ENCODE measurements at regions not wholly inside any gene's neighbourhood (a gene's known extent, or its start where the extent isn't known, plus 50 kb on each side); places are given as distances from the start of the nearest gene placed in this dataset.
A peak's percentile ranks its signal among the peaks of the same experiment; 100 is the strongest.
"Not testable (repeated sequence)": the region's sequence is repeated elsewhere in the genome, so short reads cannot be mapped to it uniquely, and the experiment has no call there.

- Histone ChIP-seq H3K9ac (ENCODE audit: low read length) (no peak overlapping the region), H2BK120ac (ENCODE audit: low read depth, low read length) (no peak overlapping the region), H2BK15ac (replicated peaks; ENCODE audit: low read depth) (no peak overlapping the region), H3K79me2 (ENCODE audit: control insufficient read depth, insufficient read depth, low read length) (no peaks in the 10 kb centered on the region), H2AK5ac (ENCODE audit: low read length) (no peak overlapping the region), H3K4me1 (ENCODE audit: control insufficient read depth, low read depth, low read length) (peaks cover 2% of the 10 kb centered on the region), H2BK5ac (ENCODE audit: low read length) (no peak overlapping the region), H4K8ac (ENCODE audit: low read depth, low read length) (no peak overlapping the region), H3K36me3 (ENCODE audit: control insufficient read depth, insufficient read depth, low read length) (no peaks in the 10 kb centered on the region), H3K18ac (ENCODE audit: low read length) (no peak overlapping the region), H3K23ac (ENCODE audit: low read length) (no peak overlapping the region), H3K27me3 (ENCODE audit: insufficient read depth, low read length, poor library complexity) (no peaks in the 10 kb centered on the region), H3K4ac (ENCODE audit: low read depth, low read length) (no peak overlapping the region), H3K27ac (ENCODE audit: low read depth, low read length) (no peak overlapping the region), H3K56ac (ENCODE audit: low read length) (no peak overlapping the region), H4K5ac (ENCODE audit: low read length) (no peak overlapping the region), H3K4me2 (ENCODE audit: low read length) (no peak overlapping the region), H3K4me3 (ENCODE audit: low read length) (no peak overlapping the region), H3K79me1 (ENCODE audit: low read length) (no peaks in the 10 kb centered on the region)
- WGBS (ENCODE audit: extremely low coverage, insufficient coverage, low lambda C conversion rate) = no CpG with 5 or more reads among the region's 3 CpGs
- DNase-seq = peak; percentile 76
Observed at GRCh38 chr18:10249270-10249669, 205.2 kb upstream of the APCDD1 start.

- no CpG with 5 or more reads among the region's 1 CpG for WGBS (ENCODE audit: extremely low coverage, insufficient coverage, low lambda C conversion rate)
Observed at GRCh38 chr18:10249801-10250200, 204.6 kb upstream of the APCDD1 start.

GRCh38 chr18:10252494-10252893 is 201.9 kb upstream of the APCDD1 start:
- H3K4me2 ChIP-seq (ENCODE audit: low read length) = no peak overlapping the region
- H3K27ac ChIP-seq (ENCODE audit: low read depth, low read length) = no peak overlapping the region
- H4K8ac ChIP-seq (ENCODE audit: low read depth, low read length) = no peak overlapping the region
- H2BK15ac ChIP-seq (replicated peaks; ENCODE audit: low read depth) = no peak overlapping the region
- no peak overlapping the region for H2BK120ac ChIP-seq (ENCODE audit: low read depth, low read length)
- no peak overlapping the region for H2AK5ac ChIP-seq (ENCODE audit: low read length)
- H3K79me1 ChIP-seq (ENCODE audit: low read length) = no peaks in the 10 kb centered on the region
- H3K4me1 ChIP-seq (ENCODE audit: control insufficient read depth, low read depth, low read length) = peaks cover 2% of the 10 kb centered on the region
- no peaks in the 10 kb centered on the region for H3K36me3 ChIP-seq (ENCODE audit: control insufficient read depth, insufficient read depth, low read length)
- H3K18ac ChIP-seq (ENCODE audit: low read length) = no peak overlapping the region
- H2BK5ac ChIP-seq (ENCODE audit: low read length) = no peak overlapping the region
- no peak for DNase-seq
- no peak overlapping the region for H3K56ac ChIP-seq (ENCODE audit: low read length)
- no peak overlapping the region for H4K5ac ChIP-seq (ENCODE audit: low read length)
- H3K27me3 ChIP-seq (ENCODE audit: insufficient read depth, low read length, poor library complexity) = no peaks in the 10 kb centered on the region
- H3K23ac ChIP-seq (ENCODE audit: low read length) = no peak overlapping the region
- WGBS (ENCODE audit: extremely low coverage, insufficient coverage, low lambda C conversion rate) = no CpG with 5 or more reads among the region's 4 CpGs
- H3K4me3 ChIP-seq (ENCODE audit: low read length) = no peak overlapping the region
- H3K9ac ChIP-seq (ENCODE audit: low read length) = no peak overlapping the region
- H3K79me2 ChIP-seq (ENCODE audit: control insufficient read depth, insufficient read depth, low read length) = no peaks in the 10 kb centered on the region
- H3K4ac ChIP-seq (ENCODE audit: low read depth, low read length) = no peak overlapping the region

More at GRCh38 chr18:10249801-10250200, 204.6 kb upstream of the APCDD1 start:
- Histone ChIP-seq H2BK120ac (ENCODE audit: low read depth, low read length) (no peak overlapping the region), H3K4ac (ENCODE audit: low read depth, low read length) (no peak overlapping the region), H3K9ac (ENCODE audit: low read length) (no peak overlapping the region), H3K4me3 (ENCODE audit: low read length) (no peak overlapping the region), H2AK5ac (ENCODE audit: low read length) (no peak overlapping the region), H3K18ac (ENCODE audit: low read length) (no peak overlapping the region), H3K23ac (ENCODE audit: low read length) (no peak overlapping the region), H3K36me3 (ENCODE audit: control insufficient read depth, insufficient read depth, low read length) (no peaks in the 10 kb centered on the region), H3K79me2 (ENCODE audit: control insufficient read depth, insufficient read depth, low read length) (no peaks in the 10 kb centered on the region), H3K27ac (ENCODE audit: low read depth, low read length) (no peak overlapping the region), H2BK15ac (replicated peaks; ENCODE audit: low read depth) (no peak overlapping the region), H4K8ac (ENCODE audit: low read depth, low read length) (no peak overlapping the region), H3K27me3 (ENCODE audit: insufficient read depth, low read length, poor library complexity) (no peaks in the 10 kb centered on the region), H3K79me1 (ENCODE audit: low read length) (no peaks in the 10 kb centered on the region), H2BK5ac (ENCODE audit: low read length) (no peak overlapping the region), H3K4me2 (ENCODE audit: low read length) (no peak overlapping the region), H3K56ac (ENCODE audit: low read length) (no peak overlapping the region), H4K5ac (ENCODE audit: low read length) (no peak overlapping the region), H3K4me1 (ENCODE audit: control insufficient read depth, low read depth, low read length) (peaks cover 2% of the 10 kb centered on the region)
- DNase-seq = peak; percentile 21

- Histone ChIP-seq H2BK120ac (ENCODE audit: low read depth, low read length) (no peak overlapping the region), H2BK5ac (ENCODE audit: low read length) (no peak overlapping the region), H3K4me2 (ENCODE audit: low read length) (no peak overlapping the region), H2BK15ac (replicated peaks; ENCODE audit: low read depth) (no peak overlapping the region), H2AK5ac (ENCODE audit: low read length) (no peak overlapping the region), H3K36me3 (ENCODE audit: control insufficient read depth, insufficient read depth, low read length) (no peaks in the 10 kb centered on the region), H3K4ac (ENCODE audit: low read depth, low read length) (no peak overlapping the region), H3K79me2 (ENCODE audit: control insufficient read depth, insufficient read depth, low read length) (no peaks in the 10 kb centered on the region), H3K27ac (ENCODE audit: low read depth, low read length) (no peak overlapping the region), H3K56ac (ENCODE audit: low read length) (no peak overlapping the region), H3K23ac (ENCODE audit: low read length) (no peak overlapping the region), H3K4me1 (ENCODE audit: control insufficient read depth, low read depth, low read length) (no peaks in the 10 kb centered on the region), H4K8ac (ENCODE audit: low read depth, low read length) (no peak overlapping the region), H4K5ac (ENCODE audit: low read length) (no peak overlapping the region), H3K27me3 (ENCODE audit: insufficient read depth, low read length, poor library complexity) (no peaks in the 10 kb centered on the region), H3K4me3 (ENCODE audit: low read length) (no peak overlapping the region), H3K18ac (ENCODE audit: low read length) (no peak overlapping the region), H3K79me1 (ENCODE audit: low read length) (no peaks in the 10 kb centered on the region), H3K9ac (ENCODE audit: low read length) (no peak overlapping the region)
- no peak for DNase-seq
- no CpG with 5 or more reads among the region's 5 CpGs for WGBS (ENCODE audit: extremely low coverage, insufficient coverage, low lambda C conversion rate)
Observed at GRCh38 chr18:10252952-10253705, 201.3 kb upstream of the APCDD1 start.

- not testable (repeated sequence) for H3K4ac ChIP-seq (ENCODE audit: low read depth, low read length); H3K18ac ChIP-seq (ENCODE audit: low read length); H2BK15ac ChIP-seq (replicated peaks; ENCODE audit: low read depth); H2AK5ac ChIP-seq (ENCODE audit: low read length); H2BK5ac ChIP-seq (ENCODE audit: low read length); H3K36me3 ChIP-seq (ENCODE audit: control insufficient read depth, insufficient read depth, low read length); H3K79me2 ChIP-seq (ENCODE audit: control insufficient read depth, insufficient read depth, low read length); H3K27ac ChIP-seq (ENCODE audit: low read depth, low read length); H3K79me1 ChIP-seq (ENCODE audit: low read length); H4K5ac ChIP-seq (ENCODE audit: low read length); H2BK120ac ChIP-seq (ENCODE audit: low read depth, low read length); DNase-seq; H3K4me3 ChIP-seq (ENCODE audit: low read length); H3K23ac ChIP-seq (ENCODE audit: low read length); H3K56ac ChIP-seq (ENCODE audit: low read length); H3K27me3 ChIP-seq (ENCODE audit: insufficient read depth, low read length, poor library complexity); H4K8ac ChIP-seq (ENCODE audit: low read depth, low read length); H3K4me2 ChIP-seq (ENCODE audit: low read length); H3K9ac ChIP-seq (ENCODE audit: low read length); H3K4me1 ChIP-seq (ENCODE audit: control insufficient read depth, low read depth, low read length)
- WGBS (ENCODE audit: extremely low coverage, insufficient coverage, low lambda C conversion rate) = no CpG with 5 or more reads among the region's 3 CpGs
Observed at GRCh38 chr18:10256276-10256675, 198.2 kb upstream of the APCDD1 start.

Data from mesendoderm (in vitro differentiated cells).